ENCODE measurements at regions not wholly inside any gene's neighbourhood (a gene's known extent, or its start where the extent isn't known, plus 50 kb on each side); places are given as distances from the start of the nearest gene placed in this dataset.
"Not testable (repeated sequence)": the region's sequence is repeated elsewhere in the genome, so short reads cannot be mapped to it uniquely, and the experiment has no call there.

- no peak for DNase-seq (ENCODE audit: low read depth)
Observed at GRCh38 chr10:100664316-100665149, 80.8 kb upstream of the PAX2 start.

DNA sequence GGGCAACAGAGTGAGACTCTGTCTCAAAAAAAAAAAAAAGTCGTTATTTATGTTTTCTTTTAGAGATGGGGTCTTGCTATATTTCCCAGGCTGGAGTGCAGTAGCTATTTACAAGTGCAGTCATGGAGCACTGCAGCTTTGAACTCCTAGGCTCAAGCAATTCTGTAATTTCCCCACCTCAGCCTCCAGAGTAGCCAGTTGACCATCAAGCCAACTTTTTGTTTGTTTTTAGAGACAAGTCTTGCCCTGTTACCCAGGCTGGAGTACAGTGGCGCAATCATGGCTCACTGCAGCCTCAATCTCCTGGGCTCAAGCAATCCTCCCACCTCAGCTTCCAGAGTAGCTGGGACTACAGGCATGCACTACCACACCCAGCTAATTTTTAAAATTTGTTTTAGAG lies 78.7 kb upstream of the PAX2 start:
- DNase-seq (ENCODE audit: low read depth) = not testable (repeated sequence)

GRCh38 chr10:100669616-100670015 lies 75.8 kb upstream of the PAX2 start:
- DNase-seq (ENCODE audit: low read depth) = no peak

- no peak for DNase-seq (ENCODE audit: low read depth)
Observed at GRCh38 chr10:100670368-100670767, 75.0 kb upstream of the PAX2 start.

GRCh38 chr10:100670828-100671479 lies 74.4 kb upstream of the PAX2 start:
- DNase-seq (ENCODE audit: low read depth) = no peak

- DNase-seq (ENCODE audit: low read depth) = no peak
Observed at GRCh38 chr10:100672199-100672598, 73.2 kb upstream of the PAX2 start.

GRCh38 chr10:100677290-100677945 lies 68.0 kb upstream of the PAX2 start:
- DNase-seq (ENCODE audit: low read depth) = no peak

- DNase-seq (ENCODE audit: low read depth) = no peak
Observed at GRCh38 chr10:100679327-100679726, 66.1 kb upstream of the PAX2 start.

DNA sequence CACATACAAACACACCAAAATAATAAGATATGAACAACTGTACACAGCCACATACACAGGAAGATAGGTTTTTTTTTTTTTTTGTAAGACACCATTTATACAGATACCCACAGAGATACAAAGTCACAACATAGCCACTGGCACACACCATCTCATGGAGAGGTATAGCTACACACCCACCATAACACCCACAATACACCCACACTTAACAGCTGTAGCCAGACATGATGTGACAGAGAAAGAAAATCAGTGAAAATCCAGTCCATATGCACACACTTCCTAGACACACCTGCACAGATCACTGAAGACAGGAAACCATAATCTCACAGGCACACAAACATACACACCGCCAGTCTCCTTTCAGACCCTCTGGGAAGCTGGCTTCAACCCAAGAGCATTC lies 62.4 kb upstream of the PAX2 start:
- no peak for DNase-seq (ENCODE audit: low read depth)

GRCh38 chr10:100683545-100684300 lies 61.7 kb upstream of the PAX2 start:
- no peak for DNase-seq (ENCODE audit: low read depth)

DNA sequence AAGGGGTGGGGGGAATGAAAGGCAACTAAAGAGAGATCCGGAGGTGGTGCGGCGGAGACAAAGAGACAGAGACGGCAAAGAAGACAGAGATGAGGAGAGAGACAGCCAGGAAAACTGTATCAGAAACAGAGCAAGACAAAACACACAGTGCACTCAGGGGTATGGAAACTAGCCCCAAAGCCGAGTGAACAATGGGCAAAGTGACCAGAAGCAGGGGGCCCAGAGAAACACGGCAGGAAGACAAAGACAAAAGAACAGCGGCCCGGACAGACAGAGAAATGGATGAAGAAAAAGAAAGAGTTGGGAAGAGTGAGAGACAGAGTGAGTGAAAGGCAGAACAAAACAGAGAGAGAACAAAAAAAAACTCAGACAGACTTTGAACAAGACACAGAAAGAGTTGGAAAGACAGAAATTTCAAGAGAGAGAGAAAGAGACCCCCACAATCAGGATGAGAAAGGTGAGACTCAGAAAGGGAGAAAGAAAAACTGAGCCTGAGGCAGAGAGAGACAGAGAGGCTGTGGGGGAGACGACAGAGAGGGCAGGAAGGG lies 60.6 kb upstream of the PAX2 start:
- no peak for DNase-seq (ENCODE audit: low read depth)

DNA sequence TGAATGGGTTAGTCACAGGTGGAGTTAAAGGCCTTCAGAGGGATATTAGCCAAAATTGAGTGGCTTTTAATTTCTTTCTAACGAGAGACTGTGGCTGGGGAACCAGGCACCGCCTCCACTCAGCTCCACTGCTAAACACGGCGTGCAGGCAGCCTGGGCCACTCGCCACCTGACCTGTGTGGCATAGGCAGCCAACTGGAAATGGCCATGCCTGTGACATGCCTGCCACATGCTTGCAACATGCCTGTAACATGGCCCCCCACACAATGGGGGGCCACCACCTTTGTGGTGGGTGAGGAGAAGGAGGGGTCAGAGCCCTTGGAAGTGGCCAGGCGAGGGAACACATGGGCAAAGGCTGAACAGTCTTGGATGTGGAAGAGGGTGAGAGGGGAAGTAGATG lies 60.1 kb upstream of the PAX2 start:
- no peak for DNase-seq (ENCODE audit: low read depth)

- no peak for DNase-seq (ENCODE audit: low read depth)
Observed at GRCh38 chr10:100687143-100688003, 58.0 kb upstream of the PAX2 start.

- DNase-seq (ENCODE audit: low read depth) = no peak
Observed at GRCh38 chr10:100688201-100688600, 57.2 kb upstream of the PAX2 start.

- DNase-seq (ENCODE audit: low read depth) = no peak
Observed at GRCh38 chr10:100693821-100694220, 51.6 kb upstream of the PAX2 start.
